ENCODE measurements at regions not wholly inside any gene's neighbourhood (a gene's known extent, or its start where the extent isn't known, plus 50 kb on each side); places are given as distances from the start of the nearest gene placed in this dataset.

- no peak for TF ChIP-seq CTCF (IDR thresholded peaks at IDR 0.05)
- TF ChIP-seq POLR2A (IDR thresholded peaks at IDR 0.05) = no peak
Measured at GRCh38 chr7:131249483-131249882, 78.2 kb upstream of the MKLN1 start.
